IMR-90 (cell line): ENCODE measurements at regions not wholly inside any gene's neighbourhood (a gene's known extent, or its start where the extent isn't known, plus 50 kb on each side); places are given as distances from the start of the nearest gene placed in this dataset.

Source experiments
- BHLHE40 ChIP-seq: fragments of 150-350 bp; IDR thresholded peaks from 2 replicates; pipeline ENCODE4 v1.6.1; 2016; ENCODE audit warnings: mild to moderate bottlenecking, low read depth, low read length
- MAFK ChIP-seq: IDR thresholded peaks from 2 replicates; pipeline ENCODE4 v1.6.1; 2012; ENCODE audit warnings: low read depth, low read length, improper control_type of control experiment
- MXI1 ChIP-seq: IDR thresholded peaks from 2 replicates; pipeline ENCODE4 v1.6.1; 2012; ENCODE audit warnings: low read depth, mild to moderate bottlenecking, low read length, moderate library complexity, borderline replicate concordance
- POLR2A ChIP-seq: IDR thresholded peaks from 2 replicates; pipeline ENCODE4 v1.6.1; 2012; ENCODE audit warnings: mild to moderate bottlenecking, low read depth, low read length
- TF ChIP-seq, protein P1 (sequence below): conservative IDR thresholded peaks from 2 replicates; pipeline ENCODE4 v1.5.1; 2012; ENCODE audit warnings: mild to moderate bottlenecking, low read depth, low read length, improper control_type of control experiment

DNA sequence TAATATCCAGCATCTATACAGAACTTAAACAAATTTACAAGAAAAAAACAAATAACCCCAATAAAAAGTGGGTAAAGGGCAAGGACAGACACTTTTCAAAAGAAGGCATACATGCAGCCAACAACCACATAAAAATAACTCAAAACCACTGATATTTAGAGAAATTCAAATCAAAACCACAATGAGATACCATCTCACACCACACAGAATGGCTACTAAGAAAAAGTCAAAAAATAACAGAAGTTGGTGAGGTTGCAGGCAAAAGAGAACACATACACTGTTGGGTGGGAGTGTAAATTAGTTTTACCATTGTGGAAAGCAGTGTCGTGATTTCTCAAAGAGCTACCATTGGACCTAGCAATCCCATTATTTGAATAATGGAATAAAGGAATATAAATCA lies 1973.9 kb upstream of the LRRTM1 start:
- TF ChIP-seq MAFK (no peak), MXI1 (no peak), POLR2A (no peak), BHLHE40 (no peak)
- TF ChIP-seq, protein P1, sequence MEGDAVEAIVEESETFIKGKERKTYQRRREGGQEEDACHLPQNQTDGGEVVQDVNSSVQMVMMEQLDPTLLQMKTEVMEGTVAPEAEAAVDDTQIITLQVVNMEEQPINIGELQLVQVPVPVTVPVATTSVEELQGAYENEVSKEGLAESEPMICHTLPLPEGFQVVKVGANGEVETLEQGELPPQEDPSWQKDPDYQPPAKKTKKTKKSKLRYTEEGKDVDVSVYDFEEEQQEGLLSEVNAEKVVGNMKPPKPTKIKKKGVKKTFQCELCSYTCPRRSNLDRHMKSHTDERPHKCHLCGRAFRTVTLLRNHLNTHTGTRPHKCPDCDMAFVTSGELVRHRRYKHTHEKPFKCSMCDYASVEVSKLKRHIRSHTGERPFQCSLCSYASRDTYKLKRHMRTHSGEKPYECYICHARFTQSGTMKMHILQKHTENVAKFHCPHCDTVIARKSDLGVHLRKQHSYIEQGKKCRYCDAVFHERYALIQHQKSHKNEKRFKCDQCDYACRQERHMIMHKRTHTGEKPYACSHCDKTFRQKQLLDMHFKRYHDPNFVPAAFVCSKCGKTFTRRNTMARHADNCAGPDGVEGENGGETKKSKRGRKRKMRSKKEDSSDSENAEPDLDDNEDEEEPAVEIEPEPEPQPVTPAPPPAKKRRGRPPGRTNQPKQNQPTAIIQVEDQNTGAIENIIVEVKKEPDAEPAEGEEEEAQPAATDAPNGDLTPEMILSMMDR = no peak
